Gastrocnemius medialis (tissue), 4 donors: ENCODE measurements at regions not wholly inside any gene's neighbourhood (a gene's known extent, or its start where the extent isn't known, plus 50 kb on each side); places are given as distances from the start of the nearest gene placed in this dataset.

Experiments used
- ATAC-seq, 2 donors: fragments of 150-250 bp; one replicate each; pipeline ENCODE4 v1.9.1; 2016
- DNase-seq, 2 donors: peaks; one replicate each; pipeline ENCODE4 v3.0.0-alpha.2; 2019
- H3K27ac ChIP-seq, 4 donors: fragments of 200-600 bp; sonication (generic); 1 replicate in 1 of 4; 2 replicates in 3 of 4; pipeline ENCODE4 v1.5.1; 2016 to 2018; ENCODE audit warnings: mild to moderate bottlenecking in 2 of 4, moderate library complexity in 1 of 4
- H3K27me3 ChIP-seq, 3 donors: fragments of 200-600 bp; sonication (generic) in 2 of 3; 1 replicate in 1 of 3; 2 replicates in 2 of 3; pipeline versions ENCODE4 v1.5.1 to v1.6.0; 2016 to 2019; ENCODE audit warnings: mild to moderate bottlenecking in 1 of 3, moderate library complexity in 1 of 3
- H3K36me3 ChIP-seq, 2 donors: fragments of 200-600 bp; sonication (generic) in 1 of 2; one replicate each; pipeline ENCODE4 v1.5.1; 2017 to 2018
- H3K4me1 ChIP-seq, 2 donors: fragments of 200-600 bp; sonication (generic) in 1 of 2; one replicate each; pipeline ENCODE4 v1.5.1; 2016 to 2017; ENCODE audit warnings: mild to moderate bottlenecking in 2 of 2
- H3K4me3 ChIP-seq, 4 donors: fragments of 200-600 bp; sonication (generic) in 3 of 4; 1 replicate in 1 of 4; 2 replicates in 3 of 4; pipeline ENCODE4 v1.5.1; 2016 to 2019; ENCODE audit warnings: mild to moderate bottlenecking in 2 of 4
- H3K9me3 ChIP-seq, 3 donors: fragments of 200-600 bp; sonication (generic) in 2 of 3; 1 replicate in 1 of 3; 2 replicates in 2 of 3; pipeline ENCODE4 v1.5.1; 2016 to 2019
- CTCF ChIP-seq, 5 experiments: fragments of 450-650 bp in 3 of 5; fragments of 200-600 bp in 2 of 5; sonication (generic) in 2 of 5; IDR thresholded peaks in 4 of 5; conservative IDR thresholded peaks in 1 of 5; 1 replicate in 4 of 5; 2 replicates in 1 of 5; pipeline ENCODE4 v1.5.1; 2016 to 2019; ENCODE audit warnings: antibody characterized with exemption in 5 of 5, mild to moderate bottlenecking in 3 of 5, moderate library complexity in 3 of 5
- POLR2A ChIP-seq, 2 donors: fragments of 450-650 bp; IDR thresholded peaks; one replicate each; pipeline ENCODE4 v1.6.1; 2017; ENCODE audit warnings: antibody characterized with exemption in 2 of 2, mild to moderate bottlenecking in 2 of 2, moderate library complexity in 2 of 2
- in situ Hi-C, 4 donors: fragments of 200-750 bp; cut with MboI; loops; one replicate each; pipeline versions ENCODE4 v1.15.0 to v1.8.0; 2017; ENCODE audit warnings: low sequenced_read_pairs in 4 of 4
- intact Hi-C: fragments of 100-400 bp; cut with DNase I; formaldehyde crosslinking; loops from one replicate; pipeline ENCODE4 v1.15.1; 2023; ENCODE audit warnings: low total_unique reads

GRCh38 chr4:54368281-54369265, 139.5 kb downstream of the PDGFRA start:
- no peak for TF ChIP-seq POLR2A (IDR thresholded peaks at IDR 0.05)
- TF ChIP-seq CTCF (IDR thresholded peaks at IDR 0.05 in 4 of 5, conservative IDR thresholded peaks at IDR 0.05 in 1 of 5), result no peak
- H3K27me3 ChIP-seq, result no peaks in the 10 kb centered on the region
- intact Hi-C loops (no loop called here), in situ Hi-C loops (no loop called here)
- no peaks in the 10 kb centered on the region for H3K36me3 ChIP-seq
- peak overlapping the region in 2 of 4 donors; percentile 7 to 35 for H3K27ac ChIP-seq
- H3K4me3 ChIP-seq, result no peak overlapping the region
- DNase-seq, result no peak
- peaks cover 15 to 20% of the 10 kb centered on the region in 2 donors for H3K4me1 ChIP-seq
- peak in 1 of 2 donors; percentile 74 for ATAC-seq
- H3K9me3 ChIP-seq, result no peaks in the 10 kb centered on the region

- Histone ChIP-seq H3K9me3 (no peaks in the 10 kb centered on the region), H3K4me3 (no peak overlapping the region), H3K27ac (no peak overlapping the region), H3K27me3 (no peaks in the 10 kb centered on the region), H3K36me3 (no peaks in the 10 kb centered on the region), H3K4me1 (peaks cover 15 to 20% of the 10 kb centered on the region in 2 donors)
- in situ Hi-C loops, result loop anchor here in 1 of 4 donors (10.0 kb wide), 1 partner anchor 64 kb away; no protein-coding TSS in a partner anchor
- ATAC-seq (no peak), DNase-seq (no peak)
- intact Hi-C loops, result no loop called here
- TF ChIP-seq POLR2A (IDR thresholded peaks at IDR 0.05), result no peak
- no peak for TF ChIP-seq CTCF (IDR thresholded peaks at IDR 0.05 in 4 of 5, conservative IDR thresholded peaks at IDR 0.05 in 1 of 5)
Measured at GRCh38 chr4:54371173-54371572, 142.1 kb downstream of the PDGFRA start.

GRCh38 chr4:54372951-54373350, 143.9 kb downstream of the PDGFRA start:
- H3K27me3 ChIP-seq, result no peaks in the 10 kb centered on the region
- TF ChIP-seq POLR2A (IDR thresholded peaks at IDR 0.05) (no peak), CTCF (IDR thresholded peaks at IDR 0.05 in 4 of 5, conservative IDR thresholded peaks at IDR 0.05 in 1 of 5) (no peak)
- intact Hi-C loops, result no loop called here
- peaks cover 14 to 17% of the 10 kb centered on the region in 2 donors for H3K4me1 ChIP-seq
- H3K9me3 ChIP-seq, result no peaks in the 10 kb centered on the region
- no peak for ATAC-seq
- H3K4me3 ChIP-seq, result no peak overlapping the region
- in situ Hi-C loops, result loop anchor here in 1 of 4 donors (10.0 kb wide), 1 partner anchor 62 kb away; no protein-coding TSS in a partner anchor
- H3K27ac ChIP-seq, result no peak overlapping the region
- DNase-seq, result no peak
- H3K36me3 ChIP-seq, result no peaks in the 10 kb centered on the region

GRCh38 chr4:54373718-54374210, 144.7 kb downstream of the PDGFRA start:
- in situ Hi-C loops, result loop anchor here in 1 of 4 donors (10.0 kb wide), 1 partner anchor 61 kb away; no protein-coding TSS in a partner anchor
- DNase-seq, result no peak
- intact Hi-C loops, result no loop called here

More at GRCh38 chr4:54373718-54374210, 144.7 kb downstream of the PDGFRA start:
- peaks cover 6 to 9% of the 10 kb centered on the region in 2 donors for H3K4me1 ChIP-seq
- TF ChIP-seq POLR2A (IDR thresholded peaks at IDR 0.05) (no peak), CTCF (IDR thresholded peaks at IDR 0.05 in 4 of 5, conservative IDR thresholded peaks at IDR 0.05 in 1 of 5) (no peak)
- no peak for ATAC-seq
- no peak overlapping the region for H3K4me3 ChIP-seq
- H3K27me3 ChIP-seq, result no peaks in the 10 kb centered on the region
- H3K27ac ChIP-seq, result no peak overlapping the region
- no peaks in the 10 kb centered on the region for H3K36me3 ChIP-seq
- no peaks in the 10 kb centered on the region for H3K9me3 ChIP-seq
